ENCODE measurements at regions not wholly inside any gene's neighbourhood (a gene's known extent, or its start where the extent isn't known, plus 50 kb on each side); places are given as distances from the start of the nearest gene placed in this dataset.

DNA sequence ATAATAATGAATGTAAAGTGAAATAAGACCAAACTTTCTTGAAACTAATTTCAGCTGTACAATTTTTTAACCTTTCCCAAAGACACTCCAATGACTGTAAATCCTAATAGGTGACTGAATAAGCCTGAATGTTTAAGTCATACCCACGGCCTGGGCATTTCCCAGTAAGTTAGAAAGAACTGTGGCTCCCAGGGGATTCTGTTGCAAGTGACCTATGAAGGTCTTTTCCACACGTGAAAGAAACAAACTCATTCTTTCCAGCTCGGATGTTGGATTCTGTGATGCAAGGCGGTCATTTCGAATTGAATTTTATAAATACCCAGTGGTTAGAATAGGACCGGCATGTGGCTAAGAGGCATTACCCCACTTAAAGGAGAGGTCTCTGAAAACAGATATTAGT is 1134.4 kb downstream of the GALC start:
- no peak for FAIRE-seq

DNA sequence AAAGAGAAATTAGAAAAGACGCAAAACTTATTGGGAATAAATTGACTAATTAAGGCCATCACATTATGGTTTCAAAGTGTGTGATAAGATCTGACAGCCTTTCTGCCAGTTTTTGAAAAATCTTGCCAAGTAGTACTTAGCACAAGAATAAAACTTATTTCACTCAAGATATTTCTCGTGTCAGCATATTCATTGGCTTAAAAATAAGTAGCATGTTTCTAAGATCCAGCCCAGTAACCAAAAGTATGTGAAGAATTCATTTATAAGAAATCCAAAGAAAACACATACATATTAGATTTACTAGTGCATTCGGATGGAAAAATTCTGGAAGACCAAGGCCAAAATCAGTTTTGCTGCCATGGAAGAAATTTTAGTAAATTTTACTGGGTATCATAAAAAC is 1135.0 kb downstream of the GALC start:
- FAIRE-seq: no peak

DNA sequence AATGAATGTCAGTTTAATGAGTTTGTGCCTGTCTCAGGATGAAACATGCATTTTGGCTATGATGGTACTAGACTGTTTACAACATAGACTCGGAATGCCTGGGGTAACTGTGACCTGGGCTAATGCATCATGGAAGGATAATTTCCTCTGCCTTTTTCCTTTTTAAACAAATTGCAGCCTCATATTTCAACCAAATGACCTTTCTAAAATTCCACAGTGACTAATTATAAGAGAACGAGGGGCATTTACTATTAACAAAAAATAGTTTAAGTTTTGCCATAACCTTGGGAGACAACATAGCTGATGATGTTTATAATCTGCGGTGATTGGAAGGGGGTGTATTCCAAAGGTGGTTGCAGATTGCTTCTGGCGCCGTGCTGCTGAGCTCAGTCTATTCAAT is 1140.5 kb downstream of the GALC start:
- FAIRE-seq: no peak

DNA sequence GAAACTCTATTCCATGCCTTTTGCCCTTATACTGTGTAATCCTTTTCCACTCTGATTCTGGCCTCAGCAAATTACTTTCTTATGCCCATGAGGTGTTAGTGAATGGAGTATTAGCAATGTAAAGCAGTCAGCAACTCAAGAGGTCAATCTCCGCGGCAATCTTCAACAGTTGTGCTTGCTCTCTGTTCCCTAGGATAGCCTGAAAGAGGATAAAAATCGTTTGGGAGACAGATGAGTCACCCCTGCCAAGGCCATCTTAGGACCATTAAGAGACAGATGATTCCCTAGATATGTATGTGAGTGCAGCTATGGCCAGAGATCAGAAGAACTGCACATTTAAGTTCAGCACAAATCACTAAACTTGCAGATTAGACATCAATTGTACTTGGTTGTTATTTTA is 1145.8 kb downstream of the GALC start:
- FAIRE-seq: no peak

DNA sequence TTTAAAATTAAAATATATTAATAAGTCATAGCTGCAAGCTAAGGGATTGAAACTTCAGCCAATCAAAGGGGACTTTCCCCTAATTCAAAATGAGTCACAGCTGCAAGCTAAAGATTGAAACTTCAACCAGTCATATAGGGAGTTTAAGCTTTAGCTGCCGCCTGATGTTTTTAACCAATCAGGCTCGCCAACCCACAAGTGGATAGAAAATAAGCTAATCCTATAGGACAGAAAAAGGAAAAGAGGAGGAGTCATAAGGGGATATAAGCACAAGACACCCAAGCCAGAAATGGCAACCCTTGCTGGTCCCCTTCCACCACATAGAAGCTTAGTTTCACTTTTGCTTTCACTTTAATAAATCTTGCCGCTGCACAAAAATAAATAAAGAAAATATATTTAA is 1154.6 kb downstream of the GALC start:
- FAIRE-seq: no peak

DNA sequence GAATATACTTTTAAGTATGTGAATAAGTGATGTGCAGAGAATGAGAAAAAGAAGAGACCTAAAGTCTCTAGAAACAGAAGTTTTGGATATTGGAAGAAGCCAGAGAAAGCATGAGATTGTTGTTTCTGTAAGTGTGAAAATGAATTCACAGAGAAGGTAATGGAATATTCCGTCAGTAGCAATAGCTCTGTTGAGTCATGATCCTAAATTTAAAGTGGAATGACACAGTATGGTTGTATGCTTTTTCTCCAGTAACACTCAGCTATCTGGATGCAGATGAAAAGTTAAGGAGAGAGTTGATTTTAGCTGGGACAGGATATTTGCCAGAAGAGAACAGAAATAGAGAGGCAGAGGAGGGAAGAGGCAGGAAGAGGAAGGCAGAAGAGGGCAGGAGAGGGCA is 1166.3 kb downstream of the GALC start:
- FAIRE-seq: no peak

DNA sequence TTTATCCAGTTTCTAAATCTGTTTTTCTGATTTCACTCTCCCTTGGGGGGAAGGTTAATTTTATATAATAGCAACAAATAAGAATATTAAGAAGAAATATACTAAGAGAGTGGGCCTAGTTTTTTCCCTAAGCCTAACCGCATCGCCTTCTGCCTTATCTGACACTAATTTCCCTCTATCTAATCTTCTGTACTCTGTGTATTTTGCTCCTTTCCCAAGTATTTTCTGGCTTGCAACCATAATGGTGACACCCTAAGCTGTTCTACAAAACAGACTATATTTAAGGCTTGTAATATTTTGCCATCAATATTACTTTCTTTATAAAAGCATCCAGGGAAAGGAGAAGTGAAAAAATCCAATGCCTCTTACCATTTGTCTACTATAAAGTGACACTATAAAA is 1168.8 kb downstream of the GALC start:
- FAIRE-seq: no peak

DNA sequence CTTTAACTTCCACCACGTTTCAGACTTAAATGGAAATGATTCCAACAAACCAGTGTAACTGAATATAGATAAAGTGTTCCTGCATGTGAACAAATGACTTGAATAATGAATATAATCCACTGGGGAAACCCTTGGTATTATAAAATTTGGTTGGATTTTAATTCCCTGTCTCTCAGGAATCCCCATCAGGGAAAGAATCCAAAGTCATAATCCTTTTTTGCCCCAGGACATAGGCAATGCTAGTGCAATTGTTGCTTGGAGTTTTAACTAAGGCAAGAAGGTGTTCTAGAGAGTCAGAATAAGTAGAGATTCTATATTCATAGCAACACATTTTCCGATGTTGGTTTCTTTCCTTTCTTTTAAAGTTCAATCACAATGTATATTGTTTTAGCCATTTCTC is 1169.4 kb downstream of the GALC start:
- FAIRE-seq: no peak

DNA sequence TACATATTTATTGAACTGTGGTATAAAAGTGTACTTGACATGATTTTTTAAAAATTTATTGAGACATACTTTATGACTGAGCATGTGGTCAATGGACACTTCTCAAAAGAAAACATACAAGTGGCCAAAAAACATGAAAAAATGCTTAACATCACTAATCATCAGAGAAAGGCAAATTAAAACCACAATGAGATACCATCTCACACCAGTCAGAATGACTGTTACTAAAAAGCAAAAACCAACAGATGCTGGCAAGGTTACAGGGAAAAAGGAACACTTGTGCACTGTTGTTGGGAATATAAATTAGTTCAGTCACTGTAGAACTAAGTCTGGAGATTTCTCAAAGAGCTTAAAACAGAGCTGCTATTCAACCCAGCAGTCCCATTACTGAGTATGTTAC is 1177.6 kb downstream of the GALC start:
- no peak for FAIRE-seq

DNA sequence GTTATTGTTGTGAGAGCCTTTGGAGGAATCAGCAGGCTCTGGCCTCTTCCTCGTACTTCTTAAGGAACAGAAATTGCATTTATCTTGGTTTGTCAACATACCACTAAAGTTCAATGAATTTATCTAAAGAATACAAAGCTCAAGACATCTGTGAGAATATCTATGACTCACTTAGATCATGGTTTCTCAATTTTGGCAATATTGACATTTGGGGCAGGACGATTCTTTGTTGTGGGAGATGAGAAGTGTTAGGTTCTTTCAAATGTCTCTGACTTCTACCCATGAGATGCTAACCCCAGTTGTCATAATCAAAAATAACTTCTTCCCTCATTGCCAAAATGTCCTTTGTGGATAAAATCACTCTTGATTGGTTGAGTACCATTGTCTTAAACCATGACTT is 1190.3 kb downstream of the GALC start:
- no peak for FAIRE-seq

DNA sequence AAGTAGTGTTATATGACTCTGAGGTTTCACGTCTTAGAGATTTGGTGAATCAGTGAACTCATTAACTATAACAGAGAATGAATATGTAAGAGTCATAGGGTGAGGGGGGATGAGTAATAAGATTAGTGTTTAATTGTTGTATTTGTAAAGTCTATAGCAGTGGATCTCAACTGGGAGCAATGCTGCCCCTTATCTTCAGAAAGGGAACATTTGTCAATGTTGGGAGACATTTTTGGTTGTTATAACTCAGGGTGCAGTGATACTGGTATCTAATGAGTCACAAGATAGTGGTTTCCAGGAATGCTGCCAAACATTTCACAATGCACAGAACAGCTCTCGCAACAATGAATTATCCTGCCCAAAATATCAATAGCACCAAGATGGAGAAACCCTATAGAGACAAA is 1193.7 kb downstream of the GALC start:
- FAIRE-seq: no peak

DNA sequence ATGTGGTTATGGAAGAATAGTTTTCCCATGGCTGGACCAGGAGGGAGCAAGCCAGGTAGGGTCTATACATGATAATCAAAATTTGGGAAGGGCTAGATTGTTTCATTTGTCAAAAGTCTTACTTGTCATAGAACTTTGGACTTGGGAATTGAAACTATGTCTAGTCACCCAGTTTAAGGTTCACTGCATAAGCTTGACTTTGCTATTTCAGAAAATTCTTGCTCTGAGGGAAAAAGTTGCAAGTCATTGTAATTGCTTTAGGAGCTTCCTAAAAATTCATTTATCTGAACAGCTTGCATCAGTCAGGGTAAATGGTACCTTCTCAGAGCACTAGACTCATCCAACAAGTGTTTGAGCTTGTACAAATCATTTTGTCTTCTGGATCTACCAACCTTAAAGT is 1194.7 kb downstream of the GALC start:
- no peak for FAIRE-seq

DNA sequence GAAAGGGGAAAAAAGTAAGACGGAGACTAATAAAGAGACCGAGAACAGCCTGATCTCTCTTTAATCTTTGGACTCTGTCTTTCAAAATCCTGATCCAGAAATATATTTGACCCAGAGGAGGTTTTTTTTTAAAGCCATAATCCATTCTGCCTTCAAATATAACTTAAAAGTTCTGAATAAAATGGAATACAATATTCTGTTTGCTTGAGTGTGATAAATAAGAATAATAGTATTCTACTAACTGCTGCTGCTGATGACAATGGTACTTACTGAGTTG is 1196.0 kb downstream of the GALC start:
- no peak for FAIRE-seq

DNA sequence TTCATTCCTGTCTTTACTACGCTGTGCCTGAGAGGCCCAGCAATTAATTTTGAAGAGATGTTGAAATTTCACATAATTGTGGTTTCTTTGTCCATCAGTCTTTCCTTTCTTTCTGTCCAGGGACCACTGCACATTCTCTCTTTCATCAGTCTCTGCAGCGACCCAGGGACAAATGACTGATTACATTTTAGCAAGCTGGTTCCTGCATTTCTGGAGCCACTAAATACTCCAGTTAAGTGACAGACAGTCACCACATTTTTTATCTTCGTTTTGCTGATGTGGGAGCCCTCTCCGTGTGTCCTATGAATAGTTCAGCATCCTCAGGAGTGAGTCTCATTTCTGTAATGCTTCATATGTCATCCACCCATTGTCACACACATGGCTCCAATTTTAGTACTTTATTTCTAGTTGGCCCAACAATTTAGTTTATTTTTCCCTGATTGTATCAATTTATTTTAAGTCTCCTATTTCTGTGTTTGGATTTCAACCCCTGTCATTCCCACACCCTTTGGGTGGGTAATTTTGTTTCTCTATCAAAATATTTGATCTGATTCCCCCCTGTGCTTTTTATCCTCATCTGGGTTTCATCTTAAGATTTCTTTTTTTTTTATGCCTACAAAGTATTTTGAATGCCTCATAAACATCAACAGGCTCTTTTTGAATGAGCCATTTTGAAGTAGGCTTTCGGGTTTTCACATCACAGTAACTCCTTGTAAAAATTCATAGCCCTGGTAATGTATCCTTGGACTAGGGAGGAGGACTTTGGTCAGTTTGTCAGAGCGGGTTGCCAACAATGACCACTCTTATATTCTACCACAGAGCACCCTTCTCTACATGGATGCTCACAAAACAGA is 1196.5 kb downstream of the GALC start:
- FAIRE-seq: no peak

DNA sequence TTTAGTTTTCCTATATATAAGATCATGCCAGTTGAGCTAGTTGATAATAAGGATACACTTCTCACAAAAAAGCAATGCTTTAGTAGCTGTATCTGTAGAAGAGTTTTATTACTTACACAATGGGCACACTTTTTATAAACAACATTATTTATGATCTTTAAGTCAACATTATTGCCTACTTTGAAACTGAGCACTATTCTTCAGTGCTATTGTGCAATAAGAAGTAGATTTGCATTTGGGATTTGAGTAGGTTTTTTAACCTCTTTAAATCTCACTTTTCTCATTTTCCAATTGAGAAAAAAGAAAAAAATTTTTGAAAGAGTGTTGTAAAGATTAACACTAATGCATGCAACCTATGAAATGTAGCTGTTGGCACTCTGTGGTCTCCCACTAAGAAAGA is 1198.3 kb downstream of the GALC start:
- no peak for FAIRE-seq

DNA sequence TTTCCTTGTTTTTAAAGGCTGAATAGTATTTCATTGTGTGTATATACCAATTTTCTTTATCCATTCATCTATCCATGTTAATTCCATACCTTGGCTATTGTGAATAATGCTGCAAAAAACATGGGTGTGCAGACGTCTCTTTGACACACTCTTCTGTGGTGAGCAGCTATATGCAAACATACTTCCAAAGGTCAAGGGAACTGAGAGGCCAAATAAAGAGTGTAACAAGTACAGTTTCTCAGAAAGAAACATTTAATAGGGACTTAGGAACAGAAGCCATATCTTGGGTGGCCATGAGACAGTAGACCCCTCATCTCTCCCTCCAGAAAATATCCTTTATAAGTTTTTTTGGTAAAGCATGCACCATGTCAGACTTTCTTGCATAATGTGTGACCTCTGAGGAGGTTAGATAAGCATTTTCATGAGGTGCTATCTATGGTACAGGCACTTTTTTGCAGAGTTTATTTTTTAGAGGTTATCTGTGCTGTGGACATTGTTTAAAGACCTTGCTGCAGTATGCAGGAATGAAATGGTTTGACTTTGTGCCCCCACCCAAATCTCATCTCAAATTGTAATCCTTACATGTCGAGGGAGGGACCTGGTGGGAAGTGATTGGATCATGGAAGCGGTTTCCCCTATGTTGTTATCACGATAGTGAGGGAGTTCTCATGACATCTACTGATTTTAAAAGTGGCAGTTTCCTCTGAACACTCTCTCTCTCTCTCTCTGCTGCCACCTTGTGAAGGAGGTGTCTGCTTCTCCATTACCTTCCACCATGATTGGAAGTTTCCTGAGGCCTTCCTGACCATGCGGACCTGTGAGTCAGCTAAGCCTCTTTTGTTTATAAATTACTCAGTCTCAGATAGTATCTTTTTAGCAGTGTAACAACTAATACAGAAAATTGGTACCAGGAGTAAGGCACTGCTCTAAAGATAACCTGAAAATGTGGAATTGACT is 1202.3 kb downstream of the GALC start:
- FAIRE-seq: no peak

DNA sequence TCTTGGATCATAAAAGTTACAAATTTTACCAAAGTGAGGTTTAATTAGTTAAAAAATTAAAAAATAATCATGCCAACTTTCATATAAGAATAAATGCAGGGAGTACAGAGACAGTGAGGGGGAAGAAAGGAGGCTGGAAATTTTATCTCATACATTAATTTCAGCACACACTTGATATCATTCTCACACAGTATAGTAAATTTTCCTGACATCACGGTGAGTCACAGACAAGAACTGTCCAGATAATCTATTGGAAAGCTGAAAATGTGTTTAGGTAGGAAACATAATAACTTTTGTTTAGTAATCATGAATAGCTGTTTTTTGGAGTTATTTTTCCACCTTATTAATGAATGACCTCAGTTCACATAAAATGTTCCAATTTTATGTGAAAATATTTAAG is 1204.8 kb downstream of the GALC start:
- no peak for FAIRE-seq

DNA sequence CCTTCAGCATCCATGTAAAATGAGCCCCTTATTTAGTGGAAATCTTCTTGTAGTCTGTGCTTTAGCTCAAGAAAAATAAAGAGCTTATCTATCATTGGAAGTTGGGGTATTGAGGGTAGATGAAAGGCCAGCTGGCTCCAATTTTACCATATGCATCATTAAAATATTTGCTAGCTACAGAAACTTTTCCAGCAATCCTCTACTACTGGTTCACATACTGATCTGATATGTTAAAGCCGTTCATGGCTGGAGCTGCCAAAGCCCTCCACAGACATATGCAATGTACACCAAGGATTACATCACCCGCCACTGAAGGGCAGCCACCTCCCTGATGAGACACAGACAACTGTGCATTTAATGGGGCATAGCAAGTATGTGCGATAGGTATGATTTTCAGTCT is 1205.3 kb downstream of the GALC start:
- FAIRE-seq: no peak

DNA sequence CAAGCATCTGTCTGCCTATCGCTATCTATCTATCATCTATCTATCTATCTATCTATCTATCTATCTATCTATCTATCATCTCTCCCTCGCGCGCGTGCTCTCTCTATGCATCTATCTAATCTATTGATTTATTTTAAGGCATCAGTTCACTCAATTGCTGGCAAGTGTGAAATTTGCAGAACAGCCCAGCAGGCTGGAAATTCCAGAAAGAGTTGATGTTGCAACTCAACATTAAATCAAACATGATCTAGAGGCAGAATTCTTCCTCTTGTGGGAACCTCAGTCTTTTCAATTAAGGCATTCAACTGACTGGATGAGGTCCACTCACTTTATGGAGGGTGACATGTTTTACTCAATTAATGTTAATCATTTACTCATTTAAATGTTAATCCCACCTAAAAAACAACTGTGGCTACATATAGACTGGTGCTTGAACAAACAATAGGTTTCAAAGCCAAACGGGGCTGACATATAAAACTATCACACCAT is 1210.8 kb downstream of the GALC start:
- no peak for FAIRE-seq

DNA sequence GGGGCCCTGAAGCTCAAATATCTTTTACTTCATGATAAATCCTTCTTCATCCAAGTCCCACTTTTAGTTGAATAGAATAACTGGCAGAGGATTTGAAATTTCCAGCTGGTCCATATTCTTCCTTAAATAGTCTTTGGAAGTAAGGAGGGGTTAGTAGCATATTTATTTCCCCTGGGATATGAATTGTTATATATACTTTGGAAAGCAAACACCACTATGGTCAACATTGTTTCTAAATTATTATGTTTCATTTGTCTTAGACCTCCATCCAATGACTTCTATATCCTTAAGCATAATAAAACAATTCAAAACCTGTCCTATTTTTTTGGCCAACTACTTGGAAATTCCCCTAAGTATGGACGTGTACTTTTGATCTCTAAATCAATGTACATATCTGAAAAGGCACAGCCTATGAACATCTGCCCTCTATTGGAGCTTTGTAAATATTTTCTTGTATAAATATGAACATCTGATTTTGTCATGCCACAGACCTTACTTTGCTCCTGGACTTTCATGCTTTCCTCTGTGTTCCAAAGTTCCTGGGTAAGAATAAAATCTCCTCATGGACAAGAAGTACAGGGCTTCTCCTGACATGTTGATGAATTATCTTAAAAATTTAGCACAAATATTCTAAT is 1212.0 kb downstream of the GALC start:
- no peak for FAIRE-seq

DNA sequence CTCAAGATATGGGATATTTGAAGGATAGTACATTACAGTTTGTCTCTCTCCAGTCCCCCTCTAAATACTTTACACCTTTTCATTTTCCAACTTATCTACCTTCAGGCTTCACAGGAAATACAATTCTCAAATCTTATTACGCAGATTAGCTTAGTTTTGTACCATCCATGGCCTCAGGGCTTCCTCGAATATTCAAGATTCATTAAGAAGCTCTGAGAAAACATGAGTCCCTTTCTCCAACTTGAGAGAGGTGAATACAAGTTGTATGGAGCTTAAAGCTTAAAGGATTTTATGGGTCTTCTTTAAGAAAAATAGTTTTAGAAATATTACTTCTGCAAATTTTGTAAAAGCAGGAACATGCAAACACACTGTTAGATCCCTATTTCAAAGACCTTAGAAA is 1212.5 kb downstream of the GALC start:
- no peak for FAIRE-seq

DNA sequence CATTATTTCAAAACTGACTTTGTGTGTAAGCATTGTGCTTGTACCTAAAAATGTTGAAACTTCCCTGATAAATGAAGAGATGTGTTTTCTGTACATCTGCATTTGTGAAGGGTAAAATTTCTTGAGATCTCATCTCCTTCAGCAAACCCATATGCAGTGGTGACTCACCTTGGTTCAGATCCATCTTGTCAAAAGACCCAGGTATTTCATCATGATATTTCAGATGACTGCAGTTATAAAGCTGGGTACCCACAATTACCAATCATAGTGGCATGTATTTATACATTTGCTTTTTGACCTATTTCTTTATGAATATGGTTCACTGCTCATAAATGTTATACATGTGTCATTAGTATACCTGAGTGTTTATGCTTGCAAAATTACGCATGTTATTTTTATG is 1213.6 kb downstream of the GALC start:
- FAIRE-seq: no peak

DNA sequence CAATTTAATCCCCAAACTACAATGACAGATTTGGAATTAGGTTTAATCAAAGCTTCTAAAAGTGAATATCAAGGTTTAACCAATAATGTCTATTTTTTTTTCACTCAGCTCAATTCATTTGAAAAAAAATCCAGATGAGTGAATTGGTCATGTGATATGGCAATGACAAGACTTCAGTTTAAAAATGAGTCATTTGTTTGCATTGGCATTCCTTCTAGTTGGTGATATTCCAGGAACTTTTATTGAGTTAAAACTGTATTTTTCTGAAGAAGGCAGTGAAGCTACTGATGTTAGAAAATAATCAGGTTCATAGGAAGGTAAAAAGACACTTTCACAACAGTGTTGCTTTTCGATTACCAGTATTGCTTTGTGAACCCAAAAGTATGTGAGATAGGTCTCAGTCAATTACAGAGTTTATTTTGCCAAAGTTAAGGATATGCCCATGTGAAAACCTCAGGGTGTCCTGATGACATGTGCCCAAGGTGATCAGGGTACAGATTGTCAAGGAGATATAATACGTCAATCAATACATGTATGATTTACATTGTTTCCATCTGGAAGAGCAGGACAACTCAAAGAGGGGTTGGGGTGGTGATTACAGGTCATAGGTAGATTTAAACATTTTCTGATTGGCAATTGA is 1214.9 kb downstream of the GALC start:
- FAIRE-seq: no peak
